Neuronal stem cell (in vitro differentiated cells): ENCODE measurements at regions not wholly inside any gene's neighbourhood (a gene's known extent, or its start where the extent isn't known, plus 50 kb on each side); places are given as distances from the start of the nearest gene placed in this dataset.

ENCODE experiments used
- DNase-seq: peaks from one replicate; pipeline ENCODE4 v3.0.0-alpha.2; 2013; ENCODE audit warnings: low spot score
- H2AFZ ChIP-seq: one replicate; pipeline ENCODE4 v1.6.1; 2013; ENCODE audit warnings: mild to moderate bottlenecking, low read length, inconsistent platforms
- H2AK5ac ChIP-seq: 2 replicates; pipeline ENCODE4 v1.6.1; 2013; ENCODE audit warnings: low read depth, mild to moderate bottlenecking, inconsistent platforms, low read length, moderate library complexity, mixed read lengths
- H2BK120ac ChIP-seq: 2 replicates; pipeline ENCODE4 v1.6.1; 2013; ENCODE audit warnings: low read depth, mild to moderate bottlenecking, inconsistent platforms, low read length, moderate library complexity, mixed read lengths
- H2BK12ac ChIP-seq: one replicate; pipeline ENCODE4 v1.6.1; 2013; ENCODE audit warnings: low read length, inconsistent platforms
- H2BK15ac ChIP-seq: 2 replicates; pipeline ENCODE4 v1.6.1; 2013; ENCODE audit warnings: mild to moderate bottlenecking, low read length, inconsistent platforms, mixed read lengths
- H2BK5ac ChIP-seq: one replicate; pipeline ENCODE4 v1.6.1; 2013; ENCODE audit warnings: inconsistent platforms, mild to moderate bottlenecking, low read length, moderate library complexity
- H3K14ac ChIP-seq: one replicate; pipeline ENCODE4 v1.6.1; 2013; ENCODE audit warnings: low read length, inconsistent platforms
- H3K18ac ChIP-seq: 2 replicates; pipeline ENCODE4 v1.6.1; 2013; ENCODE audit warnings: low read length, inconsistent platforms
- H3K23ac ChIP-seq: 2 replicates; pipeline ENCODE4 v1.6.1; 2013; ENCODE audit warnings: low read depth, mild to moderate bottlenecking, mixed read lengths, low read length, inconsistent platforms; ENCODE audit not compliant: poor library complexity
- H3K27ac ChIP-seq: replicated peaks from 3 replicates; pipeline ENCODE4 v1.5.1; 2013; ENCODE audit warnings: low read length, inconsistent platforms
- H3K27me3 ChIP-seq, 3 experiments: 2 replicates each; pipeline ENCODE4 v1.6.1; 2013; ENCODE audit warnings: low read length in 3 of 3, mild to moderate bottlenecking in 2 of 3, inconsistent platforms in 1 of 3, low read depth in 1 of 3, mixed read lengths in 1 of 3, moderate library complexity in 1 of 3; ENCODE audit not compliant: control insufficient read depth in 3 of 3, insufficient read depth in 3 of 3
- H3K36me3 ChIP-seq, 2 donors: replicated peaks in 1 of 2; 2 replicates each; pipeline ENCODE4 v1.6.1; 2013; ENCODE audit warnings: low read length in 2 of 2; ENCODE audit not compliant: control insufficient read depth in 2 of 2, insufficient read depth in 2 of 2
- H3K4ac ChIP-seq: 2 replicates; pipeline ENCODE4 v1.6.1; 2013; ENCODE audit warnings: inconsistent platforms, mild to moderate bottlenecking, low read length, moderate library complexity
- H3K4me1 ChIP-seq, 2 donors: 1 replicate in 1 of 2; 2 replicates in 1 of 2; pipeline ENCODE4 v1.6.1; 2013; ENCODE audit warnings: low read length in 2 of 2, low read depth in 1 of 2; ENCODE audit not compliant: control insufficient read depth in 2 of 2, insufficient read depth in 1 of 2
- H3K4me2 ChIP-seq: one replicate; pipeline ENCODE4 v1.6.1; 2013; ENCODE audit warnings: mild to moderate bottlenecking, low read length, inconsistent platforms; ENCODE audit not compliant: insufficient read depth, poor library complexity, severe bottlenecking
- H3K4me3 ChIP-seq, 2 donors: 2 replicates each; pipeline ENCODE4 v1.5.1; 2013; ENCODE audit warnings: low read length in 2 of 2, mild to moderate bottlenecking in 2 of 2, inconsistent platforms in 1 of 2, moderate library complexity in 1 of 2
- H3K79me1 ChIP-seq: one replicate; pipeline ENCODE4 v1.6.1; 2013; ENCODE audit warnings: low read depth, mild to moderate bottlenecking, inconsistent platforms, low read length, moderate library complexity
- H3K9ac ChIP-seq: one replicate; pipeline ENCODE4 v1.6.1; 2013; ENCODE audit warnings: mild to moderate bottlenecking, low read depth, low read length, inconsistent platforms; ENCODE audit not compliant: poor library complexity
- H3K9me3 ChIP-seq, 2 donors: replicated peaks in 1 of 2; 2 replicates each; pipeline versions ENCODE3 to v1.6.1; 2013; ENCODE audit warnings: low read length in 2 of 2, mild to moderate bottlenecking in 2 of 2, inconsistent platforms in 1 of 2, low read depth in 1 of 2, mixed read lengths in 1 of 2, moderate library complexity in 1 of 2; ENCODE audit not compliant: control insufficient read depth in 2 of 2, insufficient read depth in 1 of 2
- H4K8ac ChIP-seq: one replicate; pipeline ENCODE4 v1.6.1; 2013; ENCODE audit warnings: low read depth, mild to moderate bottlenecking, inconsistent platforms, low read length, moderate library complexity
- H4K91ac ChIP-seq: one replicate; pipeline ENCODE4 v1.6.1; 2013; ENCODE audit warnings: low read length, low read depth, mild to moderate bottlenecking, inconsistent platforms; ENCODE audit not compliant: poor library complexity
- WGBS, 2 donors: extraction: QIAGEN DNeasy Blood & Tissue Kit; methylation state at CpG; one replicate each; pipeline ENCODE4 v1.1.7; 2013; ENCODE audit warnings: missing lambda C conversion rate in 2 of 2, mixed read lengths in 1 of 2; ENCODE audit not compliant: insufficient read length in 2 of 2, insufficient replicate concordance in 1 of 2; ENCODE audit errors: extremely low coverage in 2 of 2; 5-methylcytosine and 5-hydroxymethylcytosine counted together

DNA sequence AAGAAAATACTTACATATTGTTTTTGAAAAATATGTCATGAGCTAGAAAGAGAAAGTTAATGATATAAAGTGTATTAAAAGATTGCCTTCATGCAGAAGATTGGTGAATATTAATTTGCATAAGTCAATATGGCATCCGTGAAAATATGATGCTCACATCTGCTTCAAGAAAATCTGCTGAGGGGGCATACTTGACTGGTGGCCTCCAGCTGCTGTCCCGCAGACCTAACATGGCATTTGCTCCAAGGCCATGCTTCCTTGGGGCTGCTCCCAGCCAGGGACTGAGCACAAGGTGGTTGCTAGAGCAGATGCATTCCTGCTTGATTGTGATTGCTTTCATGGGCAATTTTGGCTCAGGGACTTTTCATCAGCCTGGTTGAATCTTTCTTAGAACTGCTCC is 133.8 kb downstream of the TTC6 start:
- H2BK12ac ChIP-seq: no peak overlapping the region
- peak overlapping the region; percentile 64 for H3K18ac ChIP-seq
- H3K14ac ChIP-seq: no peak overlapping the region
- H3K9me3 ChIP-seq: no peaks in the 10 kb centered on the region
- no peak overlapping the region for H3K27ac ChIP-seq
- H2AK5ac ChIP-seq: no peak overlapping the region
- DNase-seq: no peak
- H3K4me2 ChIP-seq: no peak overlapping the region
- no CpG with 5 or more reads among the region's 2 CpGs for WGBS, 2 donors
- H2BK15ac ChIP-seq: no peak overlapping the region
- H3K79me1 ChIP-seq: no peaks in the 10 kb centered on the region
- H3K4ac ChIP-seq: no peak overlapping the region
- H2AFZ ChIP-seq: no peak overlapping the region
- no peak overlapping the region for H4K91ac ChIP-seq
- H2BK5ac ChIP-seq: no peak overlapping the region
- H4K8ac ChIP-seq: no peak overlapping the region
- H3K27me3 ChIP-seq: no peaks in the 10 kb centered on the region
- H3K36me3 ChIP-seq: no peaks in the 10 kb centered on the region
- H3K23ac ChIP-seq: no peak overlapping the region
- H3K9ac ChIP-seq: no peak overlapping the region
- no peak overlapping the region for H2BK120ac ChIP-seq
- no peak overlapping the region for H3K4me3 ChIP-seq
- H3K4me1 ChIP-seq: peaks cover 0 to 2% of the 10 kb centered on the region in 2 donors

DNA sequence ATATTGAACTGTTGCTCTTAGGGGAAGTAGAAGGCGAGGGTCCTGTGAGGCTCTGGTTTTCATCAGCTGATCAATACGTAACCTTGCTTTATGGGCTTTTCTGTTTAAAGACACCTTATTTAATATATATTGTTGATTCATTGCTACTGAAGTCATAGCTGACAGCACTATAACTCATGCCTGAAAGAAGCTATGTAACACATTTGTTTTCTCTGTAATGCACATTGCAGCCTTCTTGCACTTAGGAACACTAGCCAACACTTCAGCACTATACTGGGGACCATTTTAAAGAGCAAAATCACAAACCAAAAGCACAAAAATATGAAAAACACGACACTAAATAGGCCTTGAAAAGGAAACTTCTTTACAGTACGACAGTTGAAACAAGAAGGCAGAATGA is 135.7 kb downstream of the TTC6 start:
- Histone ChIP-seq H3K4me2 (no peak overlapping the region), H3K23ac (no peak overlapping the region), H3K27ac (no peak overlapping the region), H4K91ac (no peak overlapping the region), H2AFZ (no peak overlapping the region), H3K36me3 (no peaks in the 10 kb centered on the region), H3K79me1 (no peaks in the 10 kb centered on the region), H3K4me3 (no peak overlapping the region), H3K4me1 (peaks cover 0 to 2% of the 10 kb centered on the region in 2 donors), H2BK120ac (no peak overlapping the region), H3K9ac (no peak overlapping the region), H2BK12ac (no peak overlapping the region), H3K4ac (no peak overlapping the region), H3K27me3 (no peaks in the 10 kb centered on the region), H3K18ac (no peak overlapping the region), H2AK5ac (no peak overlapping the region), H2BK15ac (no peak overlapping the region), H3K14ac (no peak overlapping the region), H3K9me3 (no peaks in the 10 kb centered on the region), H2BK5ac (no peak overlapping the region), H4K8ac (no peak overlapping the region)
- DNase-seq: no peak
- WGBS, 2 donors: no CpG with 5 or more reads among the region's 4 CpGs

DNA sequence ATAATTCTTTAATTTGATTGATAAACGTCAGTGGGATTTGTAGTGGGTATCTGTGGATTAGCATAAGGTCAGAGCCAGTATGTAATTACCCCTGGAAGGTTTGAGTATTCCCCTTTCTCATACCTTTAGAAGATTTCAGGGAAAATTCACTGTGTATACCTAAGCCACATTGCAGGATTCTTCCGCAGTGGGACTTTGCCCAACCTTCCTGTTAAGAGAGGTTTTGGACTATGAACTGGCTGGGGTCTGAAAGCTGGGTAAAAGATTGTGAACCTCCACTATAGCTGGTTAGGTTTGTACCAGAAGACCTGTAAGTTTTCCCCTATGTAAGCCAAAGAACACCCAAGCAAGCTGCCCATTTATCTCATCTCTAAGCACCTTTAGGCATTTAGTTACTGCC is 150.2 kb downstream of the TTC6 start:
- Histone ChIP-seq H2BK12ac (no peak overlapping the region), H3K36me3 (no peaks in the 10 kb centered on the region), H3K27me3 (no peaks in the 10 kb centered on the region), H3K4ac (no peak overlapping the region), H2AK5ac (no peak overlapping the region), H3K4me3 (no peak overlapping the region), H3K4me2 (no peak overlapping the region), H3K9ac (no peak overlapping the region), H3K4me1 (no peaks in the 10 kb centered on the region), H3K27ac (no peak overlapping the region), H3K14ac (no peak overlapping the region), H3K79me1 (no peaks in the 10 kb centered on the region), H2BK5ac (no peak overlapping the region), H2BK15ac (no peak overlapping the region), H3K23ac (no peak overlapping the region), H3K18ac (no peak overlapping the region), H4K8ac (no peak overlapping the region), H4K91ac (no peak overlapping the region), H2BK120ac (no peak overlapping the region), H3K9me3 (no peaks in the 10 kb centered on the region), H2AFZ (no peak overlapping the region)
- WGBS, 2 donors: no CpG with 5 or more reads among the region's 2 CpGs
- no peak for DNase-seq

DNA sequence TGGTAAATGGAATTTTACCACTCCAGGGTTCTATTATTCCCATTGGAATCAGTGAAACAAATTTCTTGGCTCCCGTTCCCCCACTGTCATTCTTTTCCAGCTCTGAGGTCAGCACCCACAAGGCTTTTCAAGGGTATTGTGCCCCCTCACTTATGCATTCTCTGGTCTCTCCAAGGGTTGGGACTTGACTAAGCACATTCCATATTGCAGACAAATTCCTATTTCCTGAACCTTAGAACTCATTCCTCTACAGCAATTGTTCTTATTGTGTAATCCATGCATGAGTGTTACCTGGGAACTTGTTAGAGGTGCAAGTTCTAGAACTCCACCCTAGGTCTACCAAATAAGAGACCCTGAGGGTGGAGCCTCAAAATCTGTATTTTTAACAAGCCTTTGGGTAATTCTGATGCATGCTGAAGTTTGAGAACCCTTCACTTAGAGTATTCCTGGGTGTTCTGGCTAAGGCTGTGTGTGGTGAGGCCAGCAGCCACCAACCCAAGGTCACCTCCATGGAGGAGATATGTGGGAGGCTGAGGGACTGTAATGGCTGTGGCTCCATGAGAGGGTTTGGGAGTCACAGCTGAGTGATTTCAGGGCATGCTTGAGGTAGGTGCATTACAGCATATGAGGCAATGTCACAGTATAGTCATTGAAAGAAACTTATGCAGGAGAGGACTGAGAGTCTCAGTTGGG is 150.9 kb downstream of the TTC6 start:
- H3K9me3 ChIP-seq: no peaks in the 10 kb centered on the region
- no CpG with 5 or more reads among the region's 1 CpG for WGBS, 2 donors

More for the DNA sequence above, 150.9 kb downstream of the TTC6 start:
- no peak overlapping the region for H2BK120ac ChIP-seq
- no peak overlapping the region for H3K4me2 ChIP-seq
- no peaks in the 10 kb centered on the region for H3K36me3 ChIP-seq
- no peak overlapping the region for H2BK5ac ChIP-seq
- H3K14ac ChIP-seq: no peak overlapping the region
- H2BK12ac ChIP-seq: no peak overlapping the region
- H3K18ac ChIP-seq: no peak overlapping the region
- H3K23ac ChIP-seq: no peak overlapping the region
- H4K8ac ChIP-seq: no peak overlapping the region
- no peak overlapping the region for H3K9ac ChIP-seq
- H3K27ac ChIP-seq: no peak overlapping the region
- no peaks in the 10 kb centered on the region for H3K27me3 ChIP-seq
- H4K91ac ChIP-seq: no peak overlapping the region
- H2BK15ac ChIP-seq: no peak overlapping the region
- H3K4me1 ChIP-seq: no peaks in the 10 kb centered on the region
- no peak for DNase-seq
- H3K79me1 ChIP-seq: no peaks in the 10 kb centered on the region
- H3K4me3 ChIP-seq: no peak overlapping the region
- no peak overlapping the region for H2AFZ ChIP-seq
- no peak overlapping the region for H2AK5ac ChIP-seq
- no peak overlapping the region for H3K4ac ChIP-seq
